CD14-positive monocyte (primary cell): ENCODE measurements at regions not wholly inside any gene's neighbourhood (a gene's known extent, or its start where the extent isn't known, plus 50 kb on each side); places are given as distances from the start of the nearest gene placed in this dataset.

Experiments used
- DNase-seq, 3 donors: peaks; one replicate each; pipeline ENCODE4 v3.0.0-alpha.2; 2011 to 2022
- H2AFZ ChIP-seq: 2 replicates; pipeline ENCODE4 v1.6.0; 2012; ENCODE audit warnings: mild to moderate bottlenecking, low read depth, low read length, inconsistent platforms; ENCODE audit not compliant: insufficient read depth, poor library complexity, severe bottlenecking
- H3K27ac ChIP-seq, 2 donors: 1 replicate in 1 of 2; 2 replicates in 1 of 2; pipeline ENCODE4 v1.5.1; 2012 to 2013; ENCODE audit warnings: low read length in 2 of 2, control low read depth in 1 of 2, inconsistent platforms in 1 of 2, low read depth in 1 of 2, mild to moderate bottlenecking in 1 of 2
- H3K27me3 ChIP-seq, 2 donors: one replicate each; pipeline versions ENCODE4 v1.6.0 to v1.6.1; 2011 to 2013; ENCODE audit warnings: low read length in 2 of 2; ENCODE audit not compliant: control insufficient read depth in 2 of 2, insufficient read depth in 2 of 2
- H3K36me3 ChIP-seq, 2 donors: replicated peaks in 1 of 2; 1 replicate in 1 of 2; 2 replicates in 1 of 2; pipeline versions ENCODE4 v1.5.1 to v1.6.1; 2012 to 2013; ENCODE audit warnings: low read length in 2 of 2, control low read depth in 1 of 2, inconsistent platforms in 1 of 2, mild to moderate bottlenecking in 1 of 2; ENCODE audit not compliant: insufficient read depth in 2 of 2, control insufficient read depth in 1 of 2
- H3K4me1 ChIP-seq, 2 donors: 1 replicate in 1 of 2; 2 replicates in 1 of 2; pipeline versions ENCODE4 v1.5.1 to v1.6.1; 2012 to 2013; ENCODE audit warnings: low read length in 2 of 2, control low read depth in 1 of 2, inconsistent platforms in 1 of 2, mild to moderate bottlenecking in 1 of 2, moderate library complexity in 1 of 2; ENCODE audit not compliant: insufficient read depth in 2 of 2, control insufficient read depth in 1 of 2
- H3K4me2 ChIP-seq: replicated peaks from 2 replicates; pipeline ENCODE3; 2012; ENCODE audit warnings: low read length, moderate library complexity, mild to moderate bottlenecking; ENCODE audit not compliant: poor library complexity, severe bottlenecking; ENCODE audit errors: extremely low read depth
- H3K4me3 ChIP-seq, 3 experiments: fragments of 200-600 bp in 1 of 3; sonication (generic) in 1 of 3; replicated peaks in 1 of 3; 1 replicate in 2 of 3; 2 replicates in 1 of 3; pipeline ENCODE4 v1.5.1; 2011 to 2013; ENCODE audit warnings: low read length in 3 of 3, mild to moderate bottlenecking in 3 of 3, control low read depth in 2 of 3, low read depth in 2 of 3, inconsistent platforms in 1 of 3, moderate library complexity in 1 of 3
- H3K79me2 ChIP-seq: 2 replicates; pipeline ENCODE4 v1.6.0; 2012; ENCODE audit warnings: mild to moderate bottlenecking, control low read depth, inconsistent platforms, low read length, moderate library complexity; ENCODE audit not compliant: insufficient read depth
- H3K9ac ChIP-seq: 2 replicates; pipeline ENCODE4 v1.6.0; 2017; ENCODE audit warnings: low read length, mild to moderate bottlenecking; ENCODE audit not compliant: insufficient read depth, poor library complexity, severe bottlenecking
- H3K9me3 ChIP-seq, 2 donors: replicated peaks in 1 of 2; 1 replicate in 1 of 2; 2 replicates in 1 of 2; pipeline versions ENCODE4 v1.5.1 to v1.6.1; 2012 to 2013; ENCODE audit warnings: low read length in 2 of 2, control low read depth in 1 of 2; ENCODE audit not compliant: control insufficient read depth in 1 of 2, insufficient read depth in 1 of 2
- H4K20me1 ChIP-seq: 2 replicates; pipeline ENCODE4 v1.6.0; 2012; ENCODE audit warnings: mild to moderate bottlenecking, low read length, control low read depth, moderate library complexity; ENCODE audit not compliant: insufficient read depth
- H3K27ac Mint-ChIP-seq, 7 donors: one replicate each; pipeline ENCODE4 v1.8.0; 2020; ENCODE audit warnings: mild to moderate bottlenecking in 7 of 7, mixed read lengths in 7 of 7, moderate library complexity in 6 of 7, inconsistent platforms in 2 of 7
- H3K27me3 Mint-ChIP-seq, 3 donors: one replicate each; pipeline ENCODE4 v1.8.0; 2021 to 2022; ENCODE audit warnings: low read depth in 3 of 3, mild to moderate bottlenecking in 3 of 3, mixed read lengths in 3 of 3, moderate library complexity in 3 of 3, inconsistent platforms in 1 of 3
- H3K36me3 Mint-ChIP-seq, 2 donors: one replicate each; pipeline ENCODE4 v1.8.0; 2020; ENCODE audit warnings: mixed read lengths in 2 of 2, inconsistent platforms in 1 of 2, mild to moderate bottlenecking in 1 of 2
- H3K4me1 Mint-ChIP-seq: one replicate; pipeline ENCODE4 v1.8.0; 2020; ENCODE audit warnings: mild to moderate bottlenecking, mixed read lengths
- H3K4me3 Mint-ChIP-seq, 2 donors: one replicate each; pipeline ENCODE4 v1.8.0; 2020; ENCODE audit warnings: mild to moderate bottlenecking in 2 of 2, mixed read lengths in 2 of 2, moderate library complexity in 1 of 2
- H3K9me3 Mint-ChIP-seq, 7 donors: one replicate each; pipeline ENCODE4 v1.8.0; 2020 to 2022; ENCODE audit warnings: mixed read lengths in 7 of 7, mild to moderate bottlenecking in 6 of 7, moderate library complexity in 6 of 7, inconsistent platforms in 2 of 7
- CTCF ChIP-seq: fragments of 200-600 bp; IDR thresholded peaks from one replicate; pipeline ENCODE4 v1.8.0; 2022; ENCODE audit warnings: antibody characterized with exemption, mild to moderate bottlenecking
- WGBS: methylation state at CpG from one replicate; pipeline ENCODE4 v1.1.5; 2013; ENCODE audit warnings: missing lambda C conversion rate; ENCODE audit not compliant: insufficient coverage; 5-methylcytosine and 5-hydroxymethylcytosine counted together
- intact Hi-C, 2 donors: fragments of 100-400 bp; cut with micrococcal nuclease; formaldehyde crosslinking; loops; one replicate each; pipeline versions ENCODE4 v1.15.0 to v1.15.1; 2023

GRCh38 chr10:130372866-130373265 lies 236.7 kb downstream of the GLRX3 start:
- no peak overlapping the region for H3K9ac ChIP-seq
- no peak overlapping the region for H3K4me2 ChIP-seq
- H3K27me3 ChIP-seq = no peaks in the 10 kb centered on the region
- peaks cover 0 to 13% (median 4%) of the 10 kb centered on the region in 7 donors for H3K9me3 Mint-ChIP-seq
- peaks cover 2 to 4% (median 2%) of the 10 kb centered on the region in 3 donors for H3K27me3 Mint-ChIP-seq
- no peaks in the 10 kb centered on the region for H3K36me3 ChIP-seq
- H3K36me3 Mint-ChIP-seq = no peaks in the 10 kb centered on the region
- WGBS = 67% methylated on average over 3 of the region's 9 CpGs
- TF ChIP-seq CTCF = no peak
- no peaks in the 10 kb centered on the region for H3K4me1 Mint-ChIP-seq
- H3K9me3 ChIP-seq = peaks cover 0 to 8% of the 10 kb centered on the region in 2 donors
- no peak overlapping the region for H3K27ac Mint-ChIP-seq
- H2AFZ ChIP-seq = no peak overlapping the region
- H3K4me1 ChIP-seq = no peaks in the 10 kb centered on the region
- H3K27ac ChIP-seq = no peak overlapping the region
- H3K4me3 ChIP-seq = no peak overlapping the region
- intact Hi-C loops = no loop called here
- H3K4me3 Mint-ChIP-seq = no peak overlapping the region
- no peaks in the 10 kb centered on the region for H3K79me2 ChIP-seq
- no peak for DNase-seq
- H4K20me1 ChIP-seq = no peaks in the 10 kb centered on the region

GRCh38 chr10:130377986-130378540 lies 241.9 kb downstream of the GLRX3 start:
- no peaks in the 10 kb centered on the region for H3K27me3 ChIP-seq
- no peak overlapping the region for H2AFZ ChIP-seq
- no peak overlapping the region for H3K4me2 ChIP-seq
- Mint-ChIP-seq H3K4me3 (no peak overlapping the region), H3K36me3 (no peaks in the 10 kb centered on the region), H3K27ac (no peak overlapping the region), H3K27me3 (peaks cover 0 to 5% (median 4%) of the 10 kb centered on the region in 3 donors), H3K9me3 (peaks cover 1 to 28% (median 13%) of the 10 kb centered on the region in 7 donors), H3K4me1 (no peaks in the 10 kb centered on the region)
- intact Hi-C loops = no loop called here
- H3K9ac ChIP-seq = no peak overlapping the region
- H3K4me1 ChIP-seq = no peaks in the 10 kb centered on the region
- H3K79me2 ChIP-seq = no peaks in the 10 kb centered on the region
- TF ChIP-seq CTCF = no peak
- H4K20me1 ChIP-seq = no peaks in the 10 kb centered on the region
- no peak overlapping the region for H3K27ac ChIP-seq
- 76% methylated on average over 12 of the region's 17 CpGs for WGBS
- peaks cover 0 to 47% of the 10 kb centered on the region in 2 donors for H3K9me3 ChIP-seq
- no peak for DNase-seq
- H3K4me3 ChIP-seq = no peak overlapping the region
- H3K36me3 ChIP-seq = no peaks in the 10 kb centered on the region
